ENCODE measurements at regions not wholly inside any gene's neighbourhood (a gene's known extent, or its start where the extent isn't known, plus 50 kb on each side); places are given as distances from the start of the nearest gene placed in this dataset.

DNA sequence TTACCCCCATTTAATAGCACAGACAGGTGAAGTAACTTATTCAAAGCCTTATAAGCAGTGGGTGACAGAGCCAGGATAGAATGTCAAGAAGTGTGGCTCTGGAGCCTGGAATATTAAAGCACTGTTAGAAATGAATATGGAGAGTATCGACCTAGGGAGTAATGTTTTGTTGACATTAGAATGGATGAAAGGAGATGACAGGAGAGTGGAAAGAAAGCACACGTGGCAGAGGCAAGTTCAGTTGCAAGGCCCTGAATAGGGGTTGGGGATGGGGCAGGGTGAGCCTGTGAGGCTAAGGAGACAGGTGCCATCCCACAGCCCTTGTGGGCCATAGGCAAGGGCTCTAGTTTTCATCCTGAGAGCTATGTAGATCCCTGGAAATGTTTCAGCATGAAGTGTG lies 125.5 kb upstream of the PLXNA2 start:
- TF ChIP-seq, protein P1, sequence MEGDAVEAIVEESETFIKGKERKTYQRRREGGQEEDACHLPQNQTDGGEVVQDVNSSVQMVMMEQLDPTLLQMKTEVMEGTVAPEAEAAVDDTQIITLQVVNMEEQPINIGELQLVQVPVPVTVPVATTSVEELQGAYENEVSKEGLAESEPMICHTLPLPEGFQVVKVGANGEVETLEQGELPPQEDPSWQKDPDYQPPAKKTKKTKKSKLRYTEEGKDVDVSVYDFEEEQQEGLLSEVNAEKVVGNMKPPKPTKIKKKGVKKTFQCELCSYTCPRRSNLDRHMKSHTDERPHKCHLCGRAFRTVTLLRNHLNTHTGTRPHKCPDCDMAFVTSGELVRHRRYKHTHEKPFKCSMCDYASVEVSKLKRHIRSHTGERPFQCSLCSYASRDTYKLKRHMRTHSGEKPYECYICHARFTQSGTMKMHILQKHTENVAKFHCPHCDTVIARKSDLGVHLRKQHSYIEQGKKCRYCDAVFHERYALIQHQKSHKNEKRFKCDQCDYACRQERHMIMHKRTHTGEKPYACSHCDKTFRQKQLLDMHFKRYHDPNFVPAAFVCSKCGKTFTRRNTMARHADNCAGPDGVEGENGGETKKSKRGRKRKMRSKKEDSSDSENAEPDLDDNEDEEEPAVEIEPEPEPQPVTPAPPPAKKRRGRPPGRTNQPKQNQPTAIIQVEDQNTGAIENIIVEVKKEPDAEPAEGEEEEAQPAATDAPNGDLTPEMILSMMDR (IDR thresholded peaks at IDR 0.05): no peak
- no peak for TF ChIP-seq ZFX (IDR thresholded peaks at IDR 0.05; ENCODE audit: borderline replicate concordance)
